Muscle of leg (tissue), 3 donors: ENCODE measurements at regions not wholly inside any gene's neighbourhood (a gene's known extent, or its start where the extent isn't known, plus 50 kb on each side); places are given as distances from the start of the nearest gene placed in this dataset.
A peak's percentile ranks its signal among the peaks of the same experiment; 100 is the strongest.

Source experiments
- DNase-seq: peaks from one replicate; pipeline ENCODE4 v3.0.0; 2013
- H3K27ac ChIP-seq: one replicate; pipeline ENCODE4 v1.5.1; 2013; ENCODE audit warnings: mild to moderate bottlenecking, low read length, control low read depth
- H3K27me3 ChIP-seq: one replicate; pipeline ENCODE4 v1.6.1; 2013; ENCODE audit warnings: low read length; ENCODE audit not compliant: control insufficient read depth, insufficient read depth
- H3K36me3 ChIP-seq: one replicate; pipeline ENCODE4 v1.6.1; 2013; ENCODE audit warnings: low read length; ENCODE audit not compliant: control insufficient read depth, insufficient read depth
- H3K4me1 ChIP-seq: one replicate; pipeline ENCODE4 v1.6.1; 2013; ENCODE audit warnings: low read length; ENCODE audit not compliant: control insufficient read depth, insufficient read depth
- H3K4me3 ChIP-seq: one replicate; pipeline ENCODE4 v1.5.1; 2013; ENCODE audit warnings: low read length, control low read depth
- H3K9me3 ChIP-seq: replicated peaks from 2 replicates; pipeline ENCODE4 v1.6.1; 2013; ENCODE audit warnings: low read depth, low read length; ENCODE audit not compliant: control insufficient read depth
- WGBS: methylation state at CpG from one replicate; pipeline ENCODE4 v1.1.5; 2013; ENCODE audit warnings: missing lambda C conversion rate; ENCODE audit not compliant: insufficient coverage; 5-methylcytosine and 5-hydroxymethylcytosine counted together

DNA sequence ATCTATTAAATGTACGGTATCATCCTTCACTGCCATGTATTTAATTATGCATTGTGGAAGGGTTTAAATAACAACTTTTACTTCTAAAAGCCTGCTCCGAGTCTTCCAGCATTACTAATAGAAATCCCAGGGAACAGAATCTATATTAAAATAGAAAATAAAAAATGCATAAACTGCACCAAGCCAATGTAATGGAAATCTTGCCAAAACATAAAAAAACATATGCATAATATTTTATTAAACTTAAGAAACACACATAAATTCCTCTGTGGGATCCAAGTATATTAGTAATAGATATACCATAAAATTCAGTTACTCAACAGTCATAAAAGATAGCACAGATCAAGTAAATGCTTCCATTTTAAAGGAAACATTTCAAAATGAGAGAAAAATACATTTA is 175.6 kb downstream of the TDRD15 start:
- WGBS = no CpG with 5 or more reads among the region's 2 CpGs
- H3K27ac ChIP-seq = no peak overlapping the region
- peak; percentile 62 for DNase-seq

DNA sequence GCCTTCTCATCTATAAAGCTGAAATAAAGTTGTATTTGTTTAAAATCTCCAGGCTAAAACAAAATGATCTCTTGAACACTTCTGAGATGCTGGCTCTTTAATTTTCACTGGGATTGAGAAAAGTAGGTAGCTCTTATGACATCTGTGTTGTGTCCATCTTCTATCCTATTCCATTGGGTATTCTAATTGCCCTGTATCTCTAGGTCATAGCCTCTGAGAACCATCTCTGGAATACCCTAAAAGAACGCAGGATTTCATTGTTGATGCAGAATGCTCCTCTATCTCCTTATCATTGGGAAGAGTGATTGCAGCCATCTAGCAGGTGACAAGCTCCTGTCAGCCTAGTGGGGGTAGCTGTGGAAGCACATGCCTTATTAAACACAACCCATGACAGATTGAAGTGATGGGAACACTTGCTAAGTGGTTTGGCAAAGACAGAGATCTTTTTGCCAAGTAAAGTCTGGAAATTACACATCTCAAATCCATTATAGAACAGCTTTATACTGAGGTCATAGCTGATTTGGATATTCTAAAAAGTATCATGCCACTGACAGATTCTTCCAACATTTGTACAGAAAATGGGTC is 178.2 kb downstream of the TDRD15 start:
- Histone ChIP-seq H3K36me3 (no peaks in the 10 kb centered on the region), H3K4me1 (no peaks in the 10 kb centered on the region), H3K4me3 (no peak overlapping the region), H3K27me3 (no peaks in the 10 kb centered on the region), H3K9me3 (no peaks in the 10 kb centered on the region), H3K27ac (no peak overlapping the region)
- no CpG with 5 or more reads among the region's 1 CpG for WGBS
- DNase-seq = no peak

More for the DNA sequence above, 175.6 kb downstream of the TDRD15 start:
- Histone ChIP-seq H3K4me3 (no peak overlapping the region), H3K36me3 (no peaks in the 10 kb centered on the region), H3K4me1 (no peaks in the 10 kb centered on the region), H3K27me3 (no peaks in the 10 kb centered on the region), H3K9me3 (no peaks in the 10 kb centered on the region)

DNA sequence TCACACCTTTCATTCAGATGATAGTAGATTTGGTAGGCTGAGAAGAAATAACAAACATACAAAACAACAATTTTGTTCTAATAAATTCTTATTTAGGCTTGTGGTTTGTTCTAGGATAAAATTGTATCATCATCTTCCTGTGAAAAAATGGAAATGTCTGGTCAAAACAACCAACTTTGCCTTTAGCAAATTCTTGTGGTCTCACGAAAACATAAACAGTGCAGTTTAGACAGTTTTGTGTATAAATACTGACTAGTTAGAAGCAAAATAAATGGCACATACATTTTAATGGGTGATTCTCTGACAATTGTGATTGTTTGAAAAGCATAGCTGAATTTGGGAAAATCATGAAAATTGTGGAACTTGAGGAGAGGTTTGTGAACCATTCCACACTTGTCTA is 180.1 kb downstream of the TDRD15 start:
- H3K9me3 ChIP-seq = no peaks in the 10 kb centered on the region
- DNase-seq = no peak
- no peaks in the 10 kb centered on the region for H3K36me3 ChIP-seq
- H3K4me3 ChIP-seq = no peak overlapping the region
- H3K27me3 ChIP-seq = no peaks in the 10 kb centered on the region
- no peaks in the 10 kb centered on the region for H3K4me1 ChIP-seq
- no CpG with 5 or more reads among the region's 1 CpG for WGBS
- H3K27ac ChIP-seq = no peak overlapping the region

DNA sequence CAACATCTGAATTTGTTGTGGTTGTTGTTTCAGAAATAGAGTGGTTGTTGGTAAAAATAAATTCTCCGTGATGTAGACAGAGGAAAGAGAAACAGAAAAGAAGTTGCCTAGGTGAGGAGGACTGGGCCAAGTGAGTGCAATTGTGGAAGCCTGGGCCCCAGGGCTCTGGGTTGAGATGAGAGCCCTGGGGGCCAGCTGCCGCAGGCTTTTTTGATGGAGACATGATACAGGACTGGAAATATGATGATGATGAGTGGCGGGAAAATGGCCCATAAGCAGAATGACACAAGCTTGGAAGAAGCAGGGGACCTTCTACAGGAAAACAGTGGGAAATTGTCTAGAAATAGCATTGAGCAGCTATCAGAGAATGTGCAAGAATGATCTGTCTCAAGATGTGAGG is 181.8 kb downstream of the TDRD15 start:
- Histone ChIP-seq H3K36me3 (no peaks in the 10 kb centered on the region), H3K4me1 (no peaks in the 10 kb centered on the region), H3K27ac (no peak overlapping the region), H3K4me3 (no peak overlapping the region), H3K27me3 (no peaks in the 10 kb centered on the region), H3K9me3 (no peaks in the 10 kb centered on the region)
- 79% methylated on average over 3 of the region's 3 CpGs for WGBS
- DNase-seq = no peak

DNA sequence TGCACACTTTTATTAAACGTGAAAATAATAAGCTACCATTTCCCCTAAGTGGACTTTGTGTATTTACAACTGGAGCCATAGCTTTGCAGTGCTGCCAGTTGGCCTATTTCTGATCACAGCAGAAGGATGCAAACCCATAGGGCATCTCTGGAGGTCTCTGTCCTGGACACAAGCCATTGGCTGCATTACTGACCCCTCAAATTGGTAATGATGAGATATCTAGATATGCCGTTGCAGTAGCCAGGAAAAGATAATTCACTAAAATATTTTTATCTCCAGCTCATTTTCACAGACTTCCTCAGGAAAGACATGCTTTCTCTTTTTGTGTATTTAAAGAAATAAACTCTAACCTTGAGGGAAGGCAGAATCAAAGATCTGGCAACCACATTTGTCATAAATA is 182.5 kb downstream of the TDRD15 start:
- H3K27ac ChIP-seq = no peak overlapping the region
- H3K4me1 ChIP-seq = no peaks in the 10 kb centered on the region
- H3K36me3 ChIP-seq = no peaks in the 10 kb centered on the region
- DNase-seq = no peak
- H3K27me3 ChIP-seq = no peaks in the 10 kb centered on the region
- no CpG with 5 or more reads among the region's 2 CpGs for WGBS
- H3K9me3 ChIP-seq = no peaks in the 10 kb centered on the region
- H3K4me3 ChIP-seq = no peak overlapping the region

DNA sequence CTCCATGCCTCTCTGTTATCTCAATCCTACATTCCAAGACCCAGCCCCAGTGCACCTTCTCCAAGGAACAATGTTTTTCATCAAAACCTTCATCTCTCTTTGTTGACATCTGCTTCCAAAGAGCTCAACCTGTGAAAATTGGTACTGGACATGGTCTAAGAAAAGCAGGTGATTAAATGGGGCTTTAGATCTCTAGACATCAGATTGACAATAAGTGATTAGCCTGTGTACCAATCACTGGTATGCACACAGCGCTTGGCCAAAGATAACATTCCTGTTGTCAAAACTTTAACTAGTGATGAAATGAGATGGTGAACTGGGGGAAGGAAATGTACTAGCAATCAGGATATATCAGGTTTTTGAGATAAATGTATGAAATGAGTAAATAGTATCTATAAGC is 183.3 kb downstream of the TDRD15 start:
- Histone ChIP-seq H3K27ac (no peak overlapping the region), H3K9me3 (no peaks in the 10 kb centered on the region), H3K36me3 (no peaks in the 10 kb centered on the region), H3K27me3 (no peaks in the 10 kb centered on the region), H3K4me3 (no peak overlapping the region), H3K4me1 (no peaks in the 10 kb centered on the region)
- DNase-seq = no peak
- WGBS = 92% methylated on average over 1 of the region's 1 CpG

DNA sequence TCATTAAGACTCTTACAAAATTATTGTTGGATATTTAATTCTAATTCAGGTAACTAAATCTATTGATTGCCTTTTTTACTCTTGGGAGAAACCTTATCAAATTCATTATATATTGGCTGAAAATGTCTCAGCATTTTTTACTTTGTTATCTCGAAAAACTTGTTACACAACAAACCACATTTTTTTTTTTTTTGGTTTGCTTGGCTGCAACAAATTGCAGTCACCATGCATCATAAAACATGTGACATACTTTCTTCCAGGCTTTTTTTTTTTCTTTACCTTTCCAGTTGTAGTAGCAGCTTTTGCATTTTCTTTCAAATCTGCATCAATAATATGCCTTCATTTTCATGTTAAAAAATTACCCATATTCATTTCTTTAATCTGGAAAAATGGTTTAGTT is 186.7 kb downstream of the TDRD15 start:
- 40% methylated on average over 1 of the region's 1 CpG for WGBS
- no peaks in the 10 kb centered on the region for H3K9me3 ChIP-seq
- H3K27me3 ChIP-seq = no peaks in the 10 kb centered on the region
- H3K27ac ChIP-seq = no peak overlapping the region
- H3K4me1 ChIP-seq = no peaks in the 10 kb centered on the region
- no peak overlapping the region for H3K4me3 ChIP-seq
- H3K36me3 ChIP-seq = no peaks in the 10 kb centered on the region
- DNase-seq = no peak

DNA sequence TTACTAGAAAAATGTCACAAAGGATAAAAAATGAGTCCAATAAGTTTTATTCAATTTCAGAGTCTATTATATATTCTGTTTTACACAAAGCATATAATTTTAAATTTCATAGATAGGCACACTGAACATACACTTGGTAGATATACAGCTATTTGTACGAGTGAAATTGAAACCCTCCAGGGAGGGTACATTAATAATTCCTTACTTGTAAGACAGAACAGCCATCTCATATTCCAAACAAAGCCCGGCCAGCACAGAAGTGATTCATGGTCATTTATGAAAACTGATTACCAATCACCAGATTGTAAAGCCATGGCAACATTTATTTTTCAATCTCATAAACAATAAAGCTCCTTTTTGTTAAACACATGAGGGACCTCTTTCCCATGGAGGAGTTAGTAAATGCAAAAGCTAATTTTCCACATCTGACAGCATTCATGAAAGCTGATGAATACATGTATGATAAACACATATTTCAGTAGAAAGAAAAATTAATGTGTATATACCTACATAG is 190.6 kb downstream of the TDRD15 start:
- Histone ChIP-seq H3K9me3 (no peaks in the 10 kb centered on the region), H3K36me3 (no peaks in the 10 kb centered on the region), H3K27ac (no peak overlapping the region), H3K27me3 (peaks cover 3% of the 10 kb centered on the region), H3K4me3 (no peak overlapping the region), H3K4me1 (no peaks in the 10 kb centered on the region)
- no peak for DNase-seq
- WGBS = no CpG with 5 or more reads among the region's 2 CpGs

DNA sequence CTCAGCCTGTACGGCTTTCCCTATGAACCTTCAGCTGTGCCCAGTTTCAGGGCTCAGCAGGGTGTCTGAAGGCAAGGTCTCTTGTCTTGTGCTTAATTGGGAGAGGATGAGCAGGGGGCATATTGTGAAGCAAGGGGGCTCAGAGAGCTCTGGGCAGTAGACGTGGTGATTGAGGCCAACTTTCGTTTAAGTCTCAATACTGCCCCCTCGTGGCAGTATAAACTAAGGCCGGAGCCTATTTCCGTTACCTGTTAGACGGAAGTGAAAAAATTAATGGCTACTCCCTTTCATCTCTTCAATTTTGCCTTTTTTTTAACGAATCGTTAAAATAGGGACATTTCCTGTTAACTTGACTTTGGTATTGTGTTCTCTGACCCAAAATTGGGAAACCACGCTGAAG is 193.4 kb downstream of the TDRD15 start:
- WGBS = 27% methylated on average over 7 of the region's 10 CpGs
- Histone ChIP-seq H3K27me3 (peaks cover 4% of the 10 kb centered on the region), H3K36me3 (no peaks in the 10 kb centered on the region), H3K4me1 (no peaks in the 10 kb centered on the region), H3K9me3 (no peaks in the 10 kb centered on the region), H3K27ac (no peak overlapping the region), H3K4me3 (no peak overlapping the region)
- DNase-seq = peak; percentile 46

DNA sequence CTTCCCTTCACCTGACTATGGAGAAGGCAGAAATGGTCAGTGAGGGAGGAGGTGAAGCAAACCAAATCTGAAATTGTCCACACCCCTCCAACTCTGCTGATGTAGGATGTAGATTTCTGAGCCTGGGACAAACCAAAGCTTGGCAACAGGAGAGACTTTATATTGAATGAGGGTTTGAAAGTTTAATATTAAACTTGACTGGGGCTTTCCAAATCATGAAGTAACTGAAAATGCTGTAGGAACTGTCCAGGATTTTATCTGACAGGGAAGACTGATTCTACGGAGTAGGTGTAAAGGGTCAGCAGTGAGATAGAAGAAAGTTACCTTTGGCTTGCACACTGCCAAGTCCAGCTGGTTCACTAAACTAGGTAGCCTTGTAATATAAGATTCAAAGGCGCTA is 194.5 kb downstream of the TDRD15 start:
- Histone ChIP-seq H3K4me1 (no peaks in the 10 kb centered on the region), H3K27ac (no peak overlapping the region), H3K27me3 (peaks cover 4% of the 10 kb centered on the region), H3K9me3 (no peaks in the 10 kb centered on the region), H3K36me3 (no peaks in the 10 kb centered on the region), H3K4me3 (no peak overlapping the region)
- no peak for DNase-seq
- WGBS = 63% methylated on average over 1 of the region's 2 CpGs

DNA sequence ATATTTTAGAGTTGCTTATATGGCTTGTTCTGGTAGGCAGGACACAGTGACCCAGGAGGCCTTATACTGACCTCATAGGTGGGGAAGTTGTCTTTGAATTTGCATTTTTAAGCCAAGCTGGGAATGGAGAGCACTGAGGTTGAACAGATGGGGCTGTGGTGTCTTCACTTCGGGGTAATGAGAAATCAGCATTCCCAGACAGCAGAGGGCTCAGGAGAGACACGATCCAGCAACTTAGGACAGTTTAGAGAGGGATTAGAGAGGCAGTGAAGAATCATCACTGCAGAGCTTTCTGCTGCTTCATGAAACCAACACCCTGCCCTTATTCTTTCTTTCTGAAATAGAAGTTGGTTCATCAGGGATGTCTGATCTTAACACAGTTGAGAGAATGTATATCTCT is 202.4 kb downstream of the TDRD15 start:
- Histone ChIP-seq H3K4me3 (no peak overlapping the region), H3K4me1 (no peaks in the 10 kb centered on the region), H3K27ac (no peak overlapping the region), H3K27me3 (no peaks in the 10 kb centered on the region), H3K9me3 (no peaks in the 10 kb centered on the region), H3K36me3 (no peaks in the 10 kb centered on the region)
- WGBS = 17% methylated on average over 1 of the region's 2 CpGs
- DNase-seq = no peak
